ENCODE measurements at regions not wholly inside any gene's neighbourhood (a gene's known extent, or its start where the extent isn't known, plus 50 kb on each side); places are given as distances from the start of the nearest gene placed in this dataset.

DNA sequence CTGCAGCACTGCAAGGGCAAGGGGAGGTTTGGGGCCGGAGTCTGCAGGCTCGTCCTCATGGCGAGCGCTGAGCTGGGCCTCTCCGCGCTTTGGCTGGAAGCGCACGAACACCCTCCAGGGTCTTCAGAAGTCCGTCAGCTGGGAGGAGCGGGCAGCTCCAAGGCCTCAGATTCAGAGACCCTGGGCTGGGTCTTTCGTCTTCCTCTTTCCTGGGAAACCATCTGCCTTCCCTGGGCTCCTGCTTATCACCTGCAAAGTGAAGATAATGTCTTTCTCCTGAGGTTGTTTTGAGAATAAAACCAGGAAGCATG is 525.6 kb downstream of the BRD1 start:
- no peak for DNase-seq (ENCODE audit: low read depth)

DNA sequence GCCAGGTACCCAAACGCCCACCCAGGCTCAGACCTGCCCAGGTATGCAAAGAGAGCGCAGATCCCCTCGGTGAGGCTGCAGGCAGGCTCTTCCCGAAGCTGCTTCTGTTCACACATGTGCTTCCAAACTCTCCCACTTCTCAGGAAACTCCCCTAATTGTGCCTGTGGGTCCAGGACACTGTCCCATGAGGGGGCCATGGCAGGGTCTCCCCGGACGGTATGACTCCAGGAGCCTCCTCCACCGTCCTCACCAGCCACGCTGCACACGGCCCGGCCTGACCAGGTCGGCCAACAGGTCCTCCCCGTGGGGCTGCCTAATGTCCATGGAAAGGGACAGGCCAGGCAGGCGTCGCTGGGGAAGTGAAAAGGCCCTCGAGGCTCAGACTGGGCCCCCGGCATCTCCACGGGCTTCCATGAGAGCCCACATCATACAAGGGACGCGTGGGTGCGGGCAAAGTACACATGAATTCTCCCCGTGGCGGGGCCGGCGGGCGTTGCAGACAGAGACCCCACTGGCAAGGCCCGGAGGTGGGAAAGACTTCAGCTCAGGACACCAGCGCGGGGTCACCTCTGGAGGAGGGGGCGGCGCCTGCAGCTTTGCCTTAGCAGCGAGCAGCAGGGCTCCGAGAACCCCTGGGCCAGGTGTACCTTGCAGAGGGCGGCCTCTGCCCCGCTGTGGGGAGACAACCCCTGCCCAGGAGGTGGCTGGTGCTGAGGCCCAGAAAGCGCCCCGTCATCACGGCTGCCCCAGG is 526.1 kb downstream of the BRD1 start:
- no peak for DNase-seq (ENCODE audit: low read depth)

DNA sequence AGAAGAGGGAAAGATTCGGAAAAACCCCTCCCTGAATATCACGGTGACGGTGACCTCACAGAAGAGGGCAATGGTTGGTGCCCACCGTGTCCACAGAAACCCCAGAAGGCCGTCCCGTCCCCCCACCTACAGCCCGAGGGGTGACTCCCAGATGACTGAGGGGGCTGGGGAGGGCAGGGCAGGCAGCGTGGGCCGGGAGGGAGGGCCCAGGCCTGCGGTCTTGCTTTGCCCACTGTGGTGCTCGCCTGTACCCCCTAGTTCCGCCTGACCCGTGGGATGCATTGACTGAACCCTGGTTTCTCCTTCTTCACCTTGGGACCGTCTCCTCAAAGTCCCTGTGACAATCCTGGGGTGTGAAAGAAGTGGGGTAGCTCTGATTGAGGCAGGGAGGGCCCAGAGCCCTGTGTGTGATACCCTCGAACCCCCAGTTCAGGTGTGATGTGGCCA is 526.7 kb downstream of the BRD1 start:
- DNase-seq (ENCODE audit: low read depth): no peak

DNA sequence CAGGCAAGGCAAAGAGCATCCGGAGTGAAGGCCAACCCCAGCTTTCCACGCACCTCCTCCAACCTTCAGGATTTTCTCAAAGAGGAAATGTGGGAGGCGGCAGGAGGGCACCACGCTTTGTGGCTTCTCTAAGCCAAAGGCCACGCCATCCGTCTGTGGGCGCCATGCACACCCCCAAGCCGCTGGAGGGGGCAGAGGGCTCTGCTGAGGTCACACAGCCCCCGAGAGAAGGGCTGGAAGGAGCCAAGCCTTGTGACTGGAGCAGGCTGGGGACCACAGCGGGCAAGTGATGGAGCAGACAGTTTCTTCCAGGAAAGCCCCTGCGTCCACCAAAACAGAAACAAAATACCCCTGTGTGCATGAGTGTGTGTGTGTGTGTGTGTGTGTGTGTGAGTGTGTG is 527.4 kb downstream of the BRD1 start:
- no peak for DNase-seq (ENCODE audit: low read depth)

DNA sequence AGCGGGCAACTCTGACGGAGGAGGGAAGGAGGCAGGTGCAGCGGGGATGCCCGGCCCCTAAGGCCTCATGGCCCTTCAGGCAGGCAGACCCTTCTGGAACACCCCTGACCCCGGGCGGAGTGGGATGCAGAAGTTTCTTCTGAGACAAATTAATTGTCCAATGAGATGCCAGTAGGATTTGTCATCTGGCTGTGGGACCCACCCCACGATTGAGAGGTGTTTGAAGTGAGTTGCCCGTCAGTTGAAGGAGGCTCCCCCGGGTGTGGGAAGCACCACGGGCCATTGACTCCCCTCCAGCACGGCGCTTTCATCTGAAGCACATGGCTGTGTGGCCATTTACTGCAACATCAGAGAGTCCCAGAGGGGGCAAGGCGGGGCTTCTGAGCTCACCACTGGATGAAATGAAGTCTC is 527.8 kb downstream of the BRD1 start:
- no peak for DNase-seq (ENCODE audit: low read depth)

DNA sequence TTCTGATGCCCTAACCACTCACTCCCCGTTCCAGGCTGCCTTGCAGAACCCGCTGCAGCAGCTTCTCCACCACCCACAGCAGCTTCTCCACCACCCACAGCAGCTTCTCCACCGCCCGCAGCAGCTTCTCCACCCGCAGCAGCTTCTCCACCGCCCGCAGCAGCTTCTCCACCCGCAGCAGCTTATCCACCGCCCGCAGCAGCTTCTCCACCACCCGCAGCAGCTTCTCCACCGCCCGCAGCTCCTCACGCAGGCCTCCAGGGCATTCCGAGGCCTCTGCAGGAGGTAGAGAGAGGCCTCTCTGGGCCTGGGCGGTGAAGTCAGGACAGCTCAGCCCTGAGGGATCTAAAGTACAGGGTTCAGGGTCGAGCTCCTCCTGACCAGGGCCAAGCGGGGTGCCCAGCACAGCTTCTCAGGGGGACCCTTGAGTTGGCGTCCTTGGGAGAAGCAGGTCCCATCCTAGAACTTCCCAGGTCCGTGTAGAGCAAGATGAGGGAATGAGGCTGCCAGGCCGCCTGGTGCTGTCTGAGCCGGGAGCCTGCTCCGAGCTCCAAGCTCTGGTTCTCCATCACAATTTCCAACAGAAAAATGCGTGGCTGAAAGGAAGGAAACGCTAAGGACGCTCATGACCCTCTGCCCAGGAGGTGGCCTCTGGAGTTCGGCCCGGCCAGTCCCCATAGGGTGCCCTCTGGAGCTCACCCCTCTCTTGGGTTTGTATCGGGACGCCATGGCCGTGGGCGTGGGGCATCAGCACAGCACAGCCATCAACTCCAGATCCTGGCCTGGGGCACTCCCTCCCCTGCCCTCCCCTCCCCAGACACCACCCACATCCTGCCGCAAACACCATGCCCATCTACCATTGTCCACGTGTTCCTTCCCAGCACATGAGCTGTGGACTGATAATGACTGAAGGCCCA is 528.6 kb downstream of the BRD1 start:
- DNase-seq (ENCODE audit: low read depth): no peak

DNA sequence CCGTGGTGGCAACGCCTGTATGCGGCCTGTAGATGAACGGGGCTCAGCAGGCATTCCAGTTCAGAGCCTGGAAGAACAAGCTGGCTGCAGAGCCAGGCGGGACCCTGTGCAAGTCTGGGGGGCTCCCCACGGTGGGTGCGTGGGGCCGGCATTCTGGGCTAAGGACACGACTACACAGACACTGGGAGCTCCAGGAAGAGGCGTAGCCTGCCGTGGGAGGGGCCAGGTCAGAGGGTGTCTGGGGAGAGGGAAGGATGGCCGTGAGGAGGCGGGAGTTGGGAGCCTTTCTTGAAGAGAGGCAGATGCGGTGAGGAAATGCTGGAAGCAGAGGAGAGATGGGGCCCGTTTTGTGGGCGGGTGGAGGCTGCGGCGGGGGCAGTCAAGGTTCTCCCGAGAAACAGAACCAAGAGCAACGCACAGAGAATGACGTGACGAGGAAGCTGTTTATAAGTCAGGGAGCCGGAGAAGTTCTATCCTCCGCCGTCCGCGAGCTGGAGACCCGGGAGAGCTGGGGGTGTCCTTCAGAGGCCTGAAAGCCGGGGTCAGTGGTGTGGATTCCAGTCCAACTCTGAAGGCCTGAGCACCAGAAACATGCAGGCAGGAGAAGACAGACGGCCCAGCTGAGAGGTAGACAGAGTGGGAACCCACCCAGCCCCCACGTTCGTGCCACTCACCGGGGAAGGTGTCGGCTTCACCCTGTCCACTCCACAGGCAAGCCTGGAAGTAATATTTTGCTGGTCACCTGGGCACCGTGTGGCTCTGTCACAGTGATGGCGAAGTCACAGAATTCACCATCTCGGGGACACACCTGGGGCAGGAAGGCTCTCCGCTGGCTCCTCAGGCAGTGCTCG is 529.6 kb downstream of the BRD1 start:
- no peak for DNase-seq (ENCODE audit: low read depth)

DNA sequence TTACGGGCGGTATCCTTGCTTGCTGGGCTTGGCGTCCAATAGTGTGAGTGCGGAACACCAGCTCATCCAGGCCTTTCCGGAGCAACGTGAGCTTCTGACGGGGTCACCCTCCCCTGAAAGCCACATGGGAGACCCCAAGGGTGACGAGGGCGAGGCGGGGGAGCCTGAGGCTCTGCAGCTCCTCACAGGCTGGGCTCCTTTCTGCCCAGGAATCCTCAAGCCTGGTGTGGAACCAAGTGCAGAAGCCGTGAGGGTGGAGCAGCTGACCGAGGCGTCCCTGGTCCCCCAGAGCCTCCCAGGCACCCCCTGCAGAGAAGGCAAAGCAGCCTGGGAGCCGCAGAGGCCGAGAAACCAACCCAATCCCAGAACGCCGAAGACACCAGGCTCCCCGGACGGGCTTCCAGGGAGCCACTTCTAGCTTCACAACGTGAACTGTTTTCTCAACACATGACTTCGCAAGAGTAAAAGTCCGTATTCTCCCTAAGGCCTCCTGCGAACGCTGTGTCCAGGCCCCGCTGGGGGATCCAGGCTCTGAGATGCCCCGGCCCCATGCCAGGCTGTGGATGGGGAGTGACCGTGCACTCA is 530.3 kb downstream of the BRD1 start:
- no peak for DNase-seq (ENCODE audit: low read depth)

DNA sequence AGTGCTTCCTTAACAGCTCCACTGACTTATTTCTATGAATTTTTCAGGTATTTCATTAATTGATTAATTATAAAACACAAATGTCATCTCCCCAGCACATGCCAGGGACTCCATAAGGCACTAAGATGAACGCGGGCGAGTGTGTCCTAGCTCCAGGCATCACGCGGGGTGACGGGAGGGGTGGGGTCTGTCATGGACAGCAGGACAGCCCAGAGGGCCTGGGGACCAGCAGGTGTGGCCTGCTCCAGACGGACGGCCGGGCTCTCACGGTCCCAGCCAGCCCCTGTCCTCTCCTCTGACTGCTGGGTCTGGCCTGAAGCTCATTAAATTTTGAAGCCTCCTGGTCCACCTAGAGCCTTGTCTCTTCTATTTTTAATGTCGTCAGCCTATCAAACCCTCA is 531.1 kb downstream of the BRD1 start:
- DNase-seq (ENCODE audit: low read depth): no peak

DNA sequence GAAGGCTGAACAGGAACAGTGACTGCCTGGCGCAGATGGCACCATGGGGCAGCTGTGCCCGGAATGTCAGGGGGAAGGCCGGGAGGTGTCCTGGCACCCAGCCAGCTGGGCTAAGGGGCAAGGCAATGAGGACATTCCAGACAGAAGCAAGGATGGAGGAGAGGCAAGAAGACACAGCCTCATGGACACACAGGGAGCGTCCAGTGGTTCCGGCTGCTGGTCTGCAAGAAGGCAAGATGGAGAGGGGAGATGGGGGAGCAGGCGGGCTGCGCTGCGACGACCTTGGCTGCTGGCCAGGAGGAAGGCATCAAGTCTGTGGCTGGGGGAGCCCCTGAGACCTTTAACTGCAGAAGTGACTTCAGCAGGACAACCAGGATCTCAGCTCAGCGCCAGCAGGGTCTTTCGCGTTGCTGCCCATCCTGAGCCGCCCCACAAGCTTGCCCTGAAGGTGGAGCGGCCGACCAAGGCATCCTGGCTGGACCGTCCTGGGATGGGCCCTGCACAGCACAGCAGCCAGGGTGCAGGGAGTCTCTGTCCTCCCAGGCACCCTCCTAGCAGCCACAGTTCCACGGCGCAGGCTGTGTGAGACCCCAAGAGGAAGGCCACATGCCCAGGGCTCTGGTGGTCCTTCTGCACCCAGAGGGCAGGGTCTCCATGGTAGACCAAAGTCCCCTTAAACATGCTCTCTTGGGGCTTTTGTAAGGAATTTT is 531.7 kb downstream of the BRD1 start:
- DNase-seq (ENCODE audit: low read depth): no peak

DNA sequence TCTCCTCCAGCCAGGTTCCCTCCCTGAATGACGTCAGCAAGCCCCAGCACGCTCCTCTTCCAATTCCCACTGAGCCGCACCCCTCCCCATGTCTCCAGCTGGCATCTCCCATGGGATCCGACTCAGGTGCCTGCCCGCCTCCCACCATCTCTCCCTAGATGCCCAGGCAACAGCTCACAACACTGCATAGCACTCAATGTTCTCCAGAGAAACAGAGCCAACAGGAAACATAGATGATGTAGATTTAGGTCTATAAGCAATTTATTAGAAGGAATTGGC is 532.3 kb downstream of the BRD1 start:
- no peak for DNase-seq (ENCODE audit: low read depth)

DNA sequence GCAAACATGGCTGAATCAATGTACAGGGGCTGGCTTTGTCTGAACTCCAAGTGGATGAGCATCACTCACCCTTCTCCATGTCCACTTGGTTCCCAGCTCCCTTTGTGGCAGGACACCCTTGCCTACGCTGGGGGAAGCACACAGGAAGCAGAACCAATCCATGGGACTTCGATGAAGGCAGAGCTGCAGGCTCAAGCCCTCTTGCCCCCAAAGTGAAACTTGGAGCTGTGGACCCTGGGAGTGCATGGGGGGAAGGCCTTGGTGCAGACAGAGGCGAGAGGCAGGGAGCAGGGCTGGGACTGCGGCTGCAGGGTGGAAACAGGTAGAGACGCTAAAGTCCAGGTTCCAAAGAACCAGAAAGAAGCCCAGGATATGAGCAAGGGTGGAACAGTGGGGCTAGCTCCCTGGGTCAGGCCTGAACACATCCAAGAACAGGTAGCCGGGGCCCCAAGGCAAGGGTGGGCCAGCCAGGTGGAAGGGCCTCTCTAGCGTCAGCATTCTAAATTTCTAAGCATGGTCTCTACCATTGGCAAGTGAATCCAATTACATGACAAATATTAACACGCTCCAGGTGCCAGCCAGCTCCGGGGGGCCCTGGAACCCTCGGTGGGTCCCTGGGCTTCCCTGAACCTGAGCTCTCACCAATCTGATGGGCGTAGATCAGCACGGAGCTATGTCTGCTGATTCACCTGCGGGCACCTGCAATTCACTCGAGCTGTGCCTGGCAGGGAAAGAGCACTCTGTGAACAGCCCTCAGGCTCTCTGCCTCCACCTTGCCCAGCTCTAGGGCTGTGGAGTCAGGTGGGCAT is 532.8 kb downstream of the BRD1 start:
- no peak for DNase-seq (ENCODE audit: low read depth)

DNA sequence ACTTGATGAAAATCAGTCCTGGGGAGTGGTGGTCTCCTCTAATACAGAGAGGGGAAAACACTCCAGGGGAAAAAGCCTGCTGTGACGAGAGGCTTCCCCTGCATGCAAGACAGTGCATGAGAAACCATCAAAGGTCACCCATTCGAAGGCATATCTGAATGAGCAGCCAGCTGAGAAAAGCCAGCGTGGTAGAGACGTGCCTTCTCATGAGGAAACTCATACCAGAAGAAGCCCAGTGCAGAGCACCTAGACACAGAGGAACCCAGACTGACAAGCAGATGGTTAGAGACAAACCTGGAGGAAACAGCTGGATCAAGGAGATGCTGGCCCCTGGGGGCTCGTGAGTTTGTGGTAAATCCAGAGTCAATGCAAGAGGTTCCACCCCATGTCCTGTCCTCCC is 534.8 kb downstream of the BRD1 start:
- DNase-seq (ENCODE audit: low read depth): no peak

DNA sequence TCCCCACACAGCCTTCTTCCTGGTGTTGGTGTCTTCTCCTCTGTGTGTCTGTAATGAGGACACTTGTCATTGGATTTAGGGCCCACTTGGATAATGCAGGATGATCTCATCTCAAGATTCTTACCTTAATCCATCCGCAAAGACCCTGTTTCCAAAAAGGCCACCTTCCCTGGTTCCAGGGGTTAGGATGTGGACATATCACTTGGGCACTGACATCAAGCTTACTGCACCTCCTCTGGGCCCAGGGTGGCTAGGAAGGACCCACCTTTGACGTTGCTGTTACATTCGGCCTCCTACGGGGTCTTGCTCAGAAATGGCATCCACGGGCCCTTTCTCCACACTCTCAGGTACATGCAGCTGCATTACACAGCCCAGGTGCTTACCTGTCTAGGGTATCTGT is 535.9 kb downstream of the BRD1 start:
- DNase-seq (ENCODE audit: low read depth): no peak

DNA sequence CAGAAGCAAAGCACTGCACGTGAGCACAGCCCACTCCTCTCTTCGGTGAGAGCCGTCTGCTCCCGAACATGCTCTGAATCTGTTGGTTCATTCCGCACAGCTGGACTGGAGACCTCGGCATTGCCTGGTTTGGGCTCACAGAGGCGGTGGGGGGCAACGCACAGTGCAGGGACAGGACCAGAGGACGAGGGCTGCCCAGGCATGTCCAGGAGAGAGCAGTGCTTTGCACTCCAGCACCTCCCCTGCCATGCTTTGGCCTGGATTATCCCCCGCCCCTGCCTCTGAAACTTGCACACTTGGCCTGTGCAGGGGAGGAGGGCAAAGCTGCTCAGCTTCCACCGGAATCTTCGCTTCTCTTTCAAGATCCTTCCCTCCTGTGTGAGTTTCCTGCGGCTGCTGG is 536.5 kb downstream of the BRD1 start:
- no peak for DNase-seq (ENCODE audit: low read depth)

DNA sequence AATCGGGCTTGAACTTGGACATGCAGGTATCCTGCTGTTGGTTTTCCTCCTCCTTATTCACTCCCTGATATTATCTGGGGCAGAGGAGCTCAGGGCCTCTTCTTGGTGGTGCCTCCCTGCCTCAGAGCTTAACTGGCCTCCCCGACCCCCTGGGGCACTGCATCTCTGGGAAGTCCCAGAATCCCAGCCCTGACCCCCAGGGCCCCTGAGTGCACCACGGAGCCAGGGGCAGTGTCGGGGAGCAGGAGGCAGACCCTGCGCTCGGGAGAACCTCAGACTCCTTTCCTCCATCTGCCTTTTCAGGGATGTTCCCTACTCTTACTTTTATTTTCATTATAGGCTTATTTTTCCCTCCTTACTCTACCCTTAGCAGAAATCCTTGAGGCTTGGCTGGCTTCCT is 537.0 kb downstream of the BRD1 start:
- DNase-seq (ENCODE audit: low read depth): no peak

DNA sequence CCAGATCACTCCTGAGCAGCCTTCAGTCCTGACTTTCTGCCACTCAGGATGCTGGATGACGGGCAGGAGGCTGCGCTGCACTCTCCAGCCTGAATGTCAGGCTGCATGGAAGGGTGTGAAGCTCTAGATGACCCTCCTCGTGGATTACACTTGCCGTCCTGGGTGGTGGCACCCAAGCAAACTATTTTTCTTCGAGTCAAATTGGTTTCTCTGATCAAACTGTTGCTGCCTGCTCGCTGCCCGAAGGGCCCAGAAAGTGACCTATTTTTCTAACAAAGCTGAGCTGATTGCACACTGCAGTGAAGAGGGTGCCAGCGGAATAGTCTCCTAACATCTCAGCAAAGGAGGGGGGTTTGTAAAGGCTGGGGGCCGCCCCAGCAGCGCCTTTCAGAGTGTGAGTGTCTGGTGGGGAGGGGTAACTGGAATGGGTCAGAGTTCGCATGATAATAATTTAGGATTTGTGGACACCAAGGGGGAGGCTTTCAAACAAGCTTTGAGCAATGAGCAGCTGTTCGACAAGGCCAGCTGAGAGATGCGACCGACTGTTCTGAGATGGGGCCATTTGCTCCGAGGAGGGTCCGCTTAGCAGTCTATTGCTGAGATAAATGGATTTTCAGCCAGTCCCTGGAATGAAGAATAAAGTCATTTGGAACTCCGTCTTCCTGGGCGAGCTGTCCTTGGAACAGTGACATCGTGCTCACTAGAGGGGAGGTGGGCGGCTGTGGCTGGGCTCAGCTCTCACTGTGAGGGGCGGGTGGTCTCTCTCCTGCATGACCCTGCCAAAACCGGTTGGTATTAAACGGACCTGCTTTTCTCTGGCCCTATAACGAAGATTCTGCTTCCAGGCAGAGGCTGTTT is 537.6 kb downstream of the BRD1 start:
- no peak for DNase-seq (ENCODE audit: low read depth)

DNA sequence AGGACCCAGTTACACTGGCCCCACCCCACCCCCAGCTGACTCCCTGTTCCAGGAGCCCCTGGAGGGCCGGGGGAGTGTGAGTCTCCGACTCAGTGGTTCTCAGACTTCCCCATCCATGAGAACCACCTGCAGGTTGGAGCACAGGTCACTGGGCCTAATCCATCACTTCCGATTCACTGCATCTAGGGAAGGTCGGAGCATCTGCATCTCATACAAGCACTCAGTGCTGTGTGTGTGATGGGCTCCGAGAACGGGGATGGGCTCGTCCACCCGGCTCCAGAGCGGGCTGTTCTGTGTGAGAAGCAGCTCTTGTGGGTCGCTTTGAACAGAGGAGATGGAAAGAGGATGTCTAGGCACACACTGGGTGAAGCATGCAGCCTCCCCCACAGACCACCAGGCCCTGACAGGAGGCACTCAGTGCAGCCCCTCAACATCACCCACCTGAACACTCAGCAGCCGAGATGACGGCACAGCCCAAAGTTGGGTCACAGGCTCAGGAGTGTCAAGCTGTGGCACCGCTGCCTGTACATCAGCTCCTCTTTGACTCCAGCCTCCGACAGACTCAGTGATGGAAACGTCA is 541.4 kb downstream of the BRD1 start:
- no peak for DNase-seq (ENCODE audit: low read depth)

DNA sequence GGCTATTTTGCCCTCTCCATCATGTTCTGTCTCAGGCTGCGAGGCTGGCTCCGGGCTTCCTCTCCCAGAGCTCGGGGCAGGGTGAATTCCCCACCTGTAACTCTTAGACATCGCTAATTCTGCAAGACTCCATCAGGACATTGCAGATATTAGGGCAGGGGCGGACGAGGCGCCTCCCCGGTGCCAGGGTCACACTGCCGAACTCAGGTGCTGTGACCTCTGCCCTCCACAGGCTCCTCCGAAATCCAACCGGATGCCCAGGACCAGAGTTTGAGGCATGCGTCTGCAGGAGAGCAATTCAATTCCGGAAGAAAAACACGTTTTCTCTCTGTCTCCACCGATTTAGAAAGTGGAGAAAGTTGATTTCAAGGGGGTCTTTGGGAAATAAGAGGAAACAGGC is 542.7 kb downstream of the BRD1 start:
- DNase-seq (ENCODE audit: low read depth): no peak

All from activated T-helper 1 cell treated with Interleukin-2 at 50 U/mL for 16 hours (primary cell).